ENCODE measurements at regions not wholly inside any gene's neighbourhood (a gene's known extent, or its start where the extent isn't known, plus 50 kb on each side); places are given as distances from the start of the nearest gene placed in this dataset.

GRCh38 chr1:58356402-58356801 lies 190.1 kb downstream of the OMA1 start:
- H3K4me3 ChIP-seq (ENCODE audit: low read depth, low read length), result no peak overlapping the region
- TF ChIP-seq CTCF (IDR thresholded peaks at IDR 0.05; ENCODE audit: borderline replicate concordance, insufficient read depth, low read depth, low read length), result no peak

- TF ChIP-seq CTCF (IDR thresholded peaks at IDR 0.05; ENCODE audit: borderline replicate concordance, insufficient read depth, low read depth, low read length), result no peak
- H3K4me3 ChIP-seq (ENCODE audit: low read depth, low read length), result no peak overlapping the region
These were observed 193.4 kb downstream of the OMA1 start for GRCh38 chr1:58353168-58353567.

- no peak for TF ChIP-seq CTCF (IDR thresholded peaks at IDR 0.05; ENCODE audit: borderline replicate concordance, insufficient read depth, low read depth, low read length)
- H3K4me3 ChIP-seq (ENCODE audit: low read depth, low read length), result no peak overlapping the region
These were observed 193.9 kb downstream of the OMA1 start for GRCh38 chr1:58352476-58353092.

- TF ChIP-seq CTCF (IDR thresholded peaks at IDR 0.05; ENCODE audit: borderline replicate concordance, insufficient read depth, low read depth, low read length), result no peak
- no peak overlapping the region for H3K4me3 ChIP-seq (ENCODE audit: low read depth, low read length)
These were observed 200.5 kb downstream of the OMA1 start for GRCh38 chr1:58346036-58346355.

GRCh38 chr1:58345215-58346035 lies 201.1 kb downstream of the OMA1 start:
- no peak overlapping the region for H3K4me3 ChIP-seq (ENCODE audit: low read depth, low read length)
- no peak for TF ChIP-seq CTCF (IDR thresholded peaks at IDR 0.05; ENCODE audit: borderline replicate concordance, insufficient read depth, low read depth, low read length)

GRCh38 chr1:58340185-58340584 lies 206.3 kb downstream of the OMA1 start:
- TF ChIP-seq CTCF (IDR thresholded peaks at IDR 0.05; ENCODE audit: borderline replicate concordance, insufficient read depth, low read depth, low read length), result no peak
- H3K4me3 ChIP-seq (ENCODE audit: low read depth, low read length), result no peak overlapping the region

GRCh38 chr1:58338081-58338480 lies 208.4 kb downstream of the OMA1 start:
- no peak overlapping the region for H3K4me3 ChIP-seq (ENCODE audit: low read depth, low read length)
- no peak for TF ChIP-seq CTCF (IDR thresholded peaks at IDR 0.05; ENCODE audit: borderline replicate concordance, insufficient read depth, low read depth, low read length)
